ENCODE measurements at regions not wholly inside any gene's neighbourhood (a gene's known extent, or its start where the extent isn't known, plus 50 kb on each side); places are given as distances from the start of the nearest gene placed in this dataset.
A peak's percentile ranks its signal among the peaks of the same experiment; 100 is the strongest.
"Not testable (repeated sequence)": the region's sequence is repeated elsewhere in the genome, so short reads cannot be mapped to it uniquely, and the experiment has no call there.

GRCh38 chr5:86500947-86501346 lies 116.8 kb upstream of the COX7C start:
- no TSS peak for BruUV-seq (replicated peaks)
- ChIA-PET POLR2A (ENCODE audit: low non-redundant PET) (no interaction called here), CTCF (no interaction called here)
- no peaks in the 10 kb centered on the region for H3K36me3 ChIP-seq (ENCODE audit: insufficient read depth, low read length, poor library complexity, severe bottlenecking)
- H3K27ac ChIP-seq (ENCODE audit: low read depth, low read length, poor library complexity, severe bottlenecking): no peak overlapping the region
- H3K4me3 ChIP-seq (ENCODE audit: low read depth, low read length, poor library complexity, severe bottlenecking): no peak overlapping the region
- peak; percentile 48 for DNase-seq (ENCODE audit: low spot score)
- intact Hi-C loops (cut with micrococcal nuclease; ENCODE audit: unreplicated experiment): loop anchor here (5.0 kb wide), 1 partner anchor 176 kb away; no protein-coding TSS in a partner anchor
- no peaks in the 10 kb centered on the region for H3K9me3 ChIP-seq (ENCODE audit: low read depth, low read length, poor library complexity, severe bottlenecking)
- H3K27me3 ChIP-seq (replicated peaks; ENCODE audit: insufficient read depth, low read depth, low read length, poor library complexity): no peaks in the 10 kb centered on the region
- no peaks in the 10 kb centered on the region for H3K4me1 ChIP-seq (ENCODE audit: insufficient read depth, low read length, poor library complexity, severe bottlenecking)
- TF ChIP-seq CTCF (conservative IDR thresholded peaks at IDR 0.05; ENCODE audit: low read depth, low read length) (peak; percentile 54), EZH2 (IDR thresholded peaks at IDR 0.05; ENCODE audit: borderline replicate concordance, low read depth, low read length, poor library complexity, severe bottlenecking) (no peak)

DNA sequence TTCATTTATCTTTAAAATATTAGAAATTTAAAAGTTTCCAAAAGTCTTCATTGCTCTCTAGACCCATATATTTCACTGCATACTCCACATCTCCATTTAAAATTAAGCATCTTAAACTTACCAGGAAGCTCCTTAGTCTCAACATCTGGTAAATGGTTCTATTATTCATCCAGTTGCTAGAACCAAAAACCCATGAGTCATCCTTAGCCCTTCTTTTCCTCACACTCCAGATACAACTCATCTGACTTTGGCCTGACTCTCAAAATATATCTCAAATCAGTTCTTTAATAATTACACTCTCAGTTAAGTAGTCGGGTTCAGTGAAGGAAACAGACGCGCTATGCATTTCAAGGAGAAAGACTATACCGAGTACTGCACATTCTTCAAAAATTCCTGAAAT lies 110.2 kb upstream of the COX7C start:
- no TSS peak for BruUV-seq (replicated peaks)
- Histone ChIP-seq H3K4me3 (ENCODE audit: low read depth, low read length, poor library complexity, severe bottlenecking) (no peak overlapping the region), H3K4me1 (ENCODE audit: insufficient read depth, low read length, poor library complexity, severe bottlenecking) (no peaks in the 10 kb centered on the region), H3K36me3 (ENCODE audit: insufficient read depth, low read length, poor library complexity, severe bottlenecking) (no peaks in the 10 kb centered on the region), H3K27ac (ENCODE audit: low read depth, low read length, poor library complexity, severe bottlenecking) (no peak overlapping the region), H3K27me3 (replicated peaks; ENCODE audit: insufficient read depth, low read depth, low read length, poor library complexity) (no peaks in the 10 kb centered on the region), H3K9me3 (ENCODE audit: low read depth, low read length, poor library complexity, severe bottlenecking) (no peaks in the 10 kb centered on the region)
- ChIA-PET CTCF (no interaction called here), POLR2A (ENCODE audit: low non-redundant PET) (interaction anchor here (0.6 kb wide), 1 partner anchor 30 kb away, joined by 3 read pairs; no protein-coding TSS in a partner anchor)
- intact Hi-C loops (cut with micrococcal nuclease; ENCODE audit: unreplicated experiment): no loop called here
- no peak for DNase-seq (ENCODE audit: low spot score)
- TF ChIP-seq CTCF (conservative IDR thresholded peaks at IDR 0.05; ENCODE audit: low read depth, low read length): no peak
- TF ChIP-seq EZH2 (IDR thresholded peaks at IDR 0.05; ENCODE audit: borderline replicate concordance, low read depth, low read length, poor library complexity, severe bottlenecking): no peak

DNA sequence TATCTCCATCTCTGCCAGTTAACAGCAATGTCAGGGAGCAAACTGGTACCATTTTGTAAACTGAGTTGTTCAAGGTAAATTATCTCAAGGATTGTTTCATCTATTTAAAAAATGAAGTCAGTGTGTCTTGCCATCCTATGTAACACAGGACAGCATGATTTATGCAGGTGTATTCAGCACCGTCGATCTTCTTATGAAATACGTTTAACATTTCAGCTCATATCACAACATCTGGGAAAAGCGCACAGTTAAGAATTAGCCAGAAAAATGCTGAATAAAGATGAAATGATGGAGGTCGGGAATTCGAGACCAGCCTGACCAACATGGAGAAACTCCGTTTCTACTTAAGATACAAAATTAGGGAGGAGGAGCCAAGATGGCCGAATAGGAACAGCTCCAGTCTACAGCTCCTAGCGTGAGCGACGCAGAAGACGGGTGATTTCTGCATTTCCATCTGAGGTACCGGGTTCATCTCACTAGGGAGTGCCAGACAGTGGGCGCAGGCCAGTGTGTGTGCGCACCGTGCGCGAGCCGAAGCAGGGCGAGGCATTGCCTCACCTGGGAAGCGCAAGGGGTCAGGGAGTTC lies 107.3 kb upstream of the COX7C start:
- H3K27ac ChIP-seq (ENCODE audit: low read depth, low read length, poor library complexity, severe bottlenecking); POLR2A ChIA-PET (ENCODE audit: low non-redundant PET); H3K4me3 ChIP-seq (ENCODE audit: low read depth, low read length, poor library complexity, severe bottlenecking); BruUV-seq (replicated peaks); H3K27me3 ChIP-seq (replicated peaks; ENCODE audit: insufficient read depth, low read depth, low read length, poor library complexity); H3K4me1 ChIP-seq (ENCODE audit: insufficient read depth, low read length, poor library complexity, severe bottlenecking); DNase-seq (ENCODE audit: low spot score); H3K36me3 ChIP-seq (ENCODE audit: insufficient read depth, low read length, poor library complexity, severe bottlenecking); H3K9me3 ChIP-seq (ENCODE audit: low read depth, low read length, poor library complexity, severe bottlenecking); intact Hi-C loops (cut with micrococcal nuclease; ENCODE audit: unreplicated experiment); CTCF ChIA-PET: not testable (repeated sequence)

GRCh38 chr5:86523718-86524117 lies 94.0 kb upstream of the COX7C start:
- Histone ChIP-seq H3K36me3 (ENCODE audit: insufficient read depth, low read length, poor library complexity, severe bottlenecking) (no peaks in the 10 kb centered on the region), H3K27me3 (replicated peaks; ENCODE audit: insufficient read depth, low read depth, low read length, poor library complexity) (no peaks in the 10 kb centered on the region), H3K27ac (ENCODE audit: low read depth, low read length, poor library complexity, severe bottlenecking) (no peak overlapping the region), H3K4me3 (ENCODE audit: low read depth, low read length, poor library complexity, severe bottlenecking) (no peak overlapping the region), H3K9me3 (ENCODE audit: low read depth, low read length, poor library complexity, severe bottlenecking) (no peaks in the 10 kb centered on the region), H3K4me1 (ENCODE audit: insufficient read depth, low read length, poor library complexity, severe bottlenecking) (no peaks in the 10 kb centered on the region)
- TF ChIP-seq EZH2 (IDR thresholded peaks at IDR 0.05; ENCODE audit: borderline replicate concordance, low read depth, low read length, poor library complexity, severe bottlenecking) (no peak), CTCF (conservative IDR thresholded peaks at IDR 0.05; ENCODE audit: low read depth, low read length) (no peak)
- no peak for DNase-seq (ENCODE audit: low spot score)
- ChIA-PET CTCF (no interaction called here), POLR2A (ENCODE audit: low non-redundant PET) (no interaction called here)
- BruUV-seq (replicated peaks): no TSS peak
- intact Hi-C loops (cut with micrococcal nuclease; ENCODE audit: unreplicated experiment): no loop called here

Measured in A673 (cell line).